ENCODE measurements at regions not wholly inside any gene's neighbourhood (a gene's known extent, or its start where the extent isn't known, plus 50 kb on each side); places are given as distances from the start of the nearest gene placed in this dataset.

DNA sequence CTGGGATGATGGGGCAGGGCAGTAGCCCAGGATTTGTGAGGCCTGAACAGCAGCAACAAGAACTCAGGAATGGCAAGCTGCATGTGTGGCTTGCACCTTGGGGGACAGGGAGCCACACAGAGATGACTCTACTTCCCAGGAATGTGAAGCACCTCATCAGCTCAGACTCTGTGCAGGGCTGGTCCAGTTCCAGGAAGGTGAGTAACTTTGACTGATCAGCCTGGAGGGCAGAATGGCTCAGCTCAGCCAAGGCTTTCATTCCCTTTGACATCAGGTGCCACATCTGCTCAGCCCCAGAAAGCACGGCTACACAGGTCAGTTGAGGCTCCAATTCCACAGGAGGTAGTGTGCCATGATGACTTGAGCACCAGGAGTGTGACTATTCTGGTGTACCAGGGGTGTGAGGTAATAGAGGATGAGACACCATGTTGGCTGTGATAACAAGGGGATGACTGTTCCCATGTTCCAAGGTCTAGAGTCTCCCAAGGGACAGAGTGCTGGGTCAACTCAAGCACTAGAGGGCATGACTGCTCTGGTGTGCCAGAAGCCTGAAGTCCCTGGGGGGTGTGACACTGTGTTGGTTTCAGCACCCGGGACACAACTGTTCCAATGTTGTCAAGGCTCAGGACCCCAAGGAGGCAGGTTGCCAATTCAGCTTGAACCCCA is 625.8 kb upstream of the ADGRL2 start:
- Mint-ChIP-seq H3K36me3 (ENCODE audit: low read depth) (no peaks in the 10 kb centered on the region), H3K4me3 (no peak overlapping the region), H3K27me3 (no peaks in the 10 kb centered on the region), H3K9me3 (peaks cover 17% of the 10 kb centered on the region), H3K4me1 (no peaks in the 10 kb centered on the region), H3K27ac (no peak overlapping the region)
- intact Hi-C loops (cut with micrococcal nuclease) = no loop called here
- TF ChIP-seq CTCF (IDR thresholded peaks at IDR 0.05) = no peak
- POLR2A ChIA-PET = no interaction called here
- DNase-seq (no peak), ATAC-seq (ENCODE audit: low read depth) (no peak)
- CTCF ChIA-PET = no interaction called here

- ChIA-PET POLR2A (no interaction called here), CTCF (no interaction called here)
Measured at GRCh38 chr1:81174052-81174451, 626.7 kb upstream of the ADGRL2 start.

DNA sequence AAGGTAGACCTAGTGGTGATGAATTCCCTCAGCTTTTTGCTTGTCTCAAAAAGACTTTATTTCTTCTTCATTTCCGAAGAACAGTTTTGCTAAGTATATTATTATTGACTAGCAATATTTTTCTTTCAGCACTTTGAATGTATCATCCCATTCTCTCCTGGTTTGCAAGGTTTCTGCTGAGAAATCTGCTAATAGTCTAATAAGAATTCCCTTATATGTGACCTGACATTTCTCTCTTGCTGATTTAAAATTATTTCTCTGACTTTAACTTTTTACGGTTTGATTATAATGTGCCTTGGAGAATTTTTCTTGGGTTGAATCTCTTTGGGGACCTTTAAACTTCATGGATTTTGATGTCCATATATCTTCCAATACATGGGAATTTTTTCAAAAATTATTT is 628.3 kb upstream of the ADGRL2 start:
- H3K27ac Mint-ChIP-seq = no peak overlapping the region
- DNase-seq = no peak
- H3K9me3 Mint-ChIP-seq = peaks cover 18% of the 10 kb centered on the region
- no peaks in the 10 kb centered on the region for H3K36me3 Mint-ChIP-seq (ENCODE audit: low read depth)
- no peaks in the 10 kb centered on the region for H3K4me1 Mint-ChIP-seq
- ChIA-PET POLR2A (no interaction called here), CTCF (no interaction called here)
- H3K4me3 Mint-ChIP-seq = no peak overlapping the region
- intact Hi-C loops (cut with micrococcal nuclease) = no loop called here
- no peaks in the 10 kb centered on the region for H3K27me3 Mint-ChIP-seq
- no peak for TF ChIP-seq CTCF (IDR thresholded peaks at IDR 0.05)
- ATAC-seq (ENCODE audit: low read depth) = no peak

More at GRCh38 chr1:81174052-81174451, 626.7 kb upstream of the ADGRL2 start:
- H3K9me3 Mint-ChIP-seq = peaks cover 19% of the 10 kb centered on the region
- intact Hi-C loops (cut with micrococcal nuclease) = no loop called here
- H3K4me1 Mint-ChIP-seq = no peaks in the 10 kb centered on the region
- ATAC-seq (ENCODE audit: low read depth) = no peak
- no peak for TF ChIP-seq CTCF (IDR thresholded peaks at IDR 0.05)
- no peak overlapping the region for H3K4me3 Mint-ChIP-seq
- H3K27me3 Mint-ChIP-seq = no peaks in the 10 kb centered on the region
- no peak overlapping the region for H3K27ac Mint-ChIP-seq
- H3K36me3 Mint-ChIP-seq (ENCODE audit: low read depth) = no peaks in the 10 kb centered on the region
- no peak for DNase-seq

GRCh38 chr1:81170721-81171120 is 630.0 kb upstream of the ADGRL2 start:
- ChIA-PET POLR2A (no interaction called here), CTCF (no interaction called here)
- Mint-ChIP-seq H3K27me3 (no peaks in the 10 kb centered on the region), H3K36me3 (ENCODE audit: low read depth) (no peaks in the 10 kb centered on the region), H3K4me3 (no peak overlapping the region), H3K9me3 (peaks cover 18% of the 10 kb centered on the region), H3K4me1 (no peaks in the 10 kb centered on the region), H3K27ac (no peak overlapping the region)
- DNase-seq (no peak), ATAC-seq (ENCODE audit: low read depth) (no peak)
- intact Hi-C loops (cut with micrococcal nuclease) = no loop called here
- no peak for TF ChIP-seq CTCF (IDR thresholded peaks at IDR 0.05)

DNA sequence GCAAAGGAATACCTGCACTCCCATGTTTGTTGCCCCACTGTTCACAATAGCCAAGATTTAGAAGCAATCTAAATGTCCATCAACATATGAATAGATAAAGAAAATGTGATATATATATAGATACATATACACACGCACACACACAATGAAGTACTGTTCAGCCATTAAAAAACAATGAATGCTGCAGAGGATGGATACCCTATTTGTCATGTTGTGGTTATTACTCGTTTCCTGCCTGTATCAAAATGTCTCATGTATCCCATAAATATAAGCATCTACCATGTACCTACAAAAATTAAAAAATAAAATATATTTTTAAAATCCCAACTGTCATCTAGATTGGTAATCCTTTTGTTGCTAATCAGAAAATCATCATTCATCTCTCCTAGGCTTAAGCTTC is 634.8 kb upstream of the ADGRL2 start:
- no peak for TF ChIP-seq CTCF (IDR thresholded peaks at IDR 0.05)
- H3K9me3 Mint-ChIP-seq = peaks cover 11% of the 10 kb centered on the region

More for the DNA sequence above, 634.8 kb upstream of the ADGRL2 start:
- H3K4me1 Mint-ChIP-seq = no peaks in the 10 kb centered on the region
- ChIA-PET CTCF (no interaction called here), POLR2A (no interaction called here)
- ATAC-seq (ENCODE audit: low read depth) (no peak), DNase-seq (no peak)
- intact Hi-C loops (cut with micrococcal nuclease) = no loop called here
- no peaks in the 10 kb centered on the region for H3K36me3 Mint-ChIP-seq (ENCODE audit: low read depth)
- H3K27me3 Mint-ChIP-seq = no peaks in the 10 kb centered on the region
- H3K4me3 Mint-ChIP-seq = no peak overlapping the region
- H3K27ac Mint-ChIP-seq = no peak overlapping the region
